NCI-H1092 (cell line): ENCODE measurements at regions not wholly inside any gene's neighbourhood (a gene's known extent, or its start where the extent isn't known, plus 50 kb on each side); places are given as distances from the start of the nearest gene placed in this dataset.

Source experiments
- DNase-seq: peaks from one replicate; lab custom pipeline; 2025; lab: John Stamatoyannopoulos, UW

DNA sequence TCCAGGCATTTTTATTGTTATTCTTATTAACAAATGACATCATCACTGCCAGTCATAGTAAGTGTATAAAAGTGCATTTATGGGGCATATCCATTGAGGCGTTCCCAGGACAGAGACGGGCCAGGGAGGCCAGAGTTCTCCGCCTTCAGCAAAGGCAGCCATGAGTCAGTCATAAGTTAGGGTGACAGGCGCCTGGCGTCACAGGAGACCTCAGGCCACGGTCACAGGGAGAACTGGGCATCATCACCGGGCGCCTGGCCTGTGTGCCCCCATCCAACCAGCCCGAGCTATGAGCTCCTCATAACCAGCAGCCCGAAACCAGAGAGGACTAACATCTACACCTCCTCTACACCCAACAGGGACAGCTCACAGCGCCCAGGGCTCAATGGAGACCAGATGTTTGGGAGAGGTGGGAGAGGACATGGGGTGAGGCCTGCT lies 259.2 kb downstream of the DLL1 start:
- DNase-seq = no peak

DNA sequence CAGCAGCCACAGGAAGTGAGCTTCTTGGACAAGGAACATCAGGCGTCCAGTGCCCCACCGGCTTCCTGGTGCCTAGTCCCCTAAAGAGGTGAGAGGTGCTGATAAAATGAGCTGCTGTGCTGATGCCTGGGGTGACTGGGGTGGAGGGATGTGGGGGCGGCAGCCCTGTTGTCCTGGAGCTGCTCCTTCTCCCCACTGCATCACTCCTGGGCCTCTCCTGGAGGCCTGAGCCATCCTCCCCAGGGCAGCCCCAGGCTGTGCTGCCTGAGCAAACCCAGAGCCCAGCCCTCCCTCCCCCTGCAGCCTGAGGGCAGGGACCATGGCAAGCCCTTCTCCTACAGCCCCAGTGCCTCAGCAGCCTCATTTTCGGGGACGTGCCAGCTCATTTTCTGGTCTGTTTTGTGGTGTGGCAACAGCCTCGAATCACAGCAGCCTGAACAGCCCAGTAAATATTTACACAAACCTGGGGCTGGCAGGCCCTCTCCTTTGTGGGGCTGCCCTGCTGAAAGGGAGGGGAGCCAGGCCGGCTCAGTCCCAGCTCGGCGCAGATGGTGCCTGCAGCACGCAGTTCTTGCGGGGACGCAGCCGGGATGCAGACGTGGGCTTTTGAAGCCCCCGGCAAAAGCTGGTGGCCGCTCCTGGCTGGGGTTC lies 259.9 kb downstream of the DLL1 start:
- DNase-seq = peak; percentile 96

DNA sequence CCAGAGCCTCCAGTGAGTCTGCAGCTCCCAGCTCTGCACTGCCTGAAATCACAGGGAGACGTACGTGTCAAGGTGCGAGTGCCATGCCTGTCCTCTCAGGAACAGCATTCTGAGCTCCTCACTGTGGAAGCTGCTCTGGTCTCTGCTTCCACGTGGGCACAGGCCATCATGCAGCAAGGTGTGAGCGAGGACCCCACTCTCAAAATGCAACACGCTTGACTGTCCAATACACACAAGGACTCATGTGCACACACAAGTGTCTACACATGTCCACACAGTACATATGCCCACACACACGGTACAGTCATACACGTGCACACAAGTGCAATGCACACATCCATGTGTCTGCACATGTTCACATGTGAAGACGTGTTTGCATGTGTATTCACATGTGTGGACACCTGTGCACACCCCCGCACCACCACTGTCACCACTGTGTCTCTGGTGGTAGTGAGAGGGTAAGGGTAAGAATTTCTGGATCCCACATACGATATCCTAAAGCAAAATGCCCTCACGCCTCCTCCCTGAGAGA lies 260.5 kb downstream of the DLL1 start:
- DNase-seq = no peak

DNA sequence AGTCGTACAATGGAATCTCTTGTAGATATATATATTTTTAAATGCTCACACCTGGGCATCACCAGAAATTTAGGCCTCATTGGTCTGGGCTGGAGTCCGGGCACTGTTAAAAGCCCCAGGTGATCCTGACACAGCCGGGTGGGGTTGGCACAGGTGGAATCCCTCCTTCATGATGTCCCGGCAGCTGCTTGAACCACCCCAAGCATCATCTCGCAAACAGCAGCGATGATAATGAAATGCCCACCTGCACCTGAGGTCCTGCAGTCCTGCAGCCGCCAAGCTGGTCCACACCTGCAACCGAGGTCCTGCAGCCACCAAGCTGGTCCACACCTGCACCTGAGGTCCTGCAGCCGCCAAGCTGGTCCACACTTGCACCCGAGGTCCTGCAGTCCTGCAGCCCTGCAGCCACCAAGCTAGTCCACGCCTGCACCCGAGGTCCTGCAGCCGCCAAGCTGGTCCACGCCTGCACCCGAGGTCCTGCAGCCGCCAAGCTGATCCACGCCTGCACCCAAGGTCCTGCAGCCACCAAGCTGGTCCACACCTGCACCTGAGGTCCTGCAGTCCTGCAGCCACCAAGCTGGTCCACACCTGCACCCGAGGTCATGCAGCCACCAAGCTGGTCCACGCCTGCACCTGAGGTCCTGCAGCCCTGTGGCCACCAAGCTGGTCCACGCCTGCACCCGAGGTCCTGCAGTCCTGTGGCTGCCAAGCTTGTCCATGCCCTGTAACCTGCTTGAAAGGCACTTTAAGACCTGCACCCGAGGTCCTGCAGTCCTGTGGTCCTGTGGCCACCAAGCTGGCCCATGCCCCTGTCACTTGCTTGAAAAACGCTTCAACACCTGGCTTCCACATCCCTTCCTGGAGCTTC lies 261.2 kb downstream of the DLL1 start:
- no peak for DNase-seq

DNA sequence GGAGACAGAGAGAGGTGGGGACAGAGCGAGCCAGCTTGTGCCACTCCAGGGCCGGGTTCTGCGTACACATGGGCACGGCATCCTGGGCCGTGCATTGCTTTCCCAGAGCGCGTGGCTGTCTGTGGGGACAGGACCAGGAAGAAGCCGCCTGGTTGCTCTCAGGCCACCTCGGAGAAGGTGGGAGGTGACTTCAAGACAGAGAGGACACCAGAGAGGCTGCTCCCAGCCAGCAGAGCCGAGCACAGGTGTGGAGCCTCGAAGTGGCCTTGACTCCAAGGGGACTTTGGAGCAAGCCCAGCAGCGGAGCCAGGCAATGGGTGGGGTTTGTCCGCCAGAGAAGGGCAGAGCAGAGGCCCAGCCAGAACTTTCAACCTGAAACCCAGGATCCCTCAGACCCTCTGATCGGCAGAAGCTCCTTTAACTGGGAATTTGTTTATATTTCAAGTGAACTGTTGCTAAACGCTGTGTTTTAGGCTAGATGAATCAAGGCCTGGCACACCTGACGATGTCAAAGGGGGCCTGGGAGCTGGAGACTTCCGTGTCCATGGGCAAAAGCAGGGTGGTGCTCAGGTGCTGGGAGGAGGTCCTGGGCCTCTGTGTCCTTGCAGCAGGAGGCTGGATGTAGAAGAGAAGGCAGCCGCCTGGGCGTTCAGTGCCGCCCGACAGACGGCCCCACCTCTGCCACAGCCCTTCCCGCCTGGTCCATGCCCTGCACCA lies 262.1 kb downstream of the DLL1 start:
- DNase-seq = no peak

DNA sequence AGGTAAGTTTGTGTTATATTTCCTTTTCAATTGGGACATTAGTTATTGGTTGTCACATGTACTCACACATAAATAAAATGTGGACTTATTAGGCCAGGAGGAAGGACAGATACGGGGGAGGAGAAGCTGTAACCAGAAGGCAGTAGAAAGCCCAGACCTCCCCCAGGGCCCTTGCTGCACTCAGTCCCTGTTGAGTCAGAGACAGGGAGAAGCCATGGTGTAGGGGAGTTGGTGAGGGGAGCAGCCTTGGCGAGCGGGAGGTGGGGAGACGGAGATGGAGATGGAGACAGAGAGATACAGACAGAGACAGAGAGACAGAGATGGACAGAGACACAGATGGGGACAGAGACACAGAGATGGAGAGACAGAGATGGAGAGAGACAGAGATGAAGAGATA lies 263.2 kb downstream of the DLL1 start:
- DNase-seq = no peak

DNA sequence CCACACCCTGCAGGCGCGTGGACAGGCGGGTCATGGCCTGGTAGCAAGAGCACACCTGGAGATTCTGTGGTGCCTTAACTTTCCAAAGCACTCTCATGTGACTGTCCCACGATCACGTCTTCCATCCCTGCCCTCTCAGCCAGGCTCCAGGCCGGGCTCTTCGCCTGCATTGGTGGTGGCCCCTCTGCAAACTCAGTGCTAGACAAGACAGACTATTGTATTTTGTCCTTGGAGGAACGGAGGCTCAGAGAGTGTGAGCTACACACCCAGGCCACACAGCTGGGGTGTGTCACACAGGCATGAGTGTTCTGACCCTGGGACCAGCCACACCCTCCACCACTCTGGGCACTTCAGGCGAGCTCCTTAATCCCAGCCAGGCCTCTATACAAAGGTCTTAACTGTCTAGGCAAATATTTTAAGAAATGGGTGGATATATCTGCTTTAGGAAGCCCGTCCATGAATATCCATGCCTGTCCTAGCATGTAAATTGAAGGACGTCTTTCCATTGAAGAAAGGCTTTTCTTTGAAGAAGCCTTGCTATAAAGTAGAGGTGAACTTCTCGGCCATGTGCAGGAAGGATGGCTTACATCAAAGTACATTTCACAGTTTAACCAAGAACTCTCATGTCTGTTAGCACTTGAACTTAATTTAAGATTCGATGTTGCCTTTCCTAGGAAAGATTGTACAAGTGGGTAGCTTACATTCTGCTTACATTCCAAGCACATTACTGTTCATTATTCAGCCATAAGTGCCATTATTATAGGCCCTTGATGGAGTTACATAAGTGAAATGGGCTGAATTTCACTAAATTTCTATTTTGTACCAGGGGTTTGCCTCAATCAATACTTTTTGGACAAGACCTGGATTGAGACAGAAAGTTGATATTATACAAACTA lies 263.9 kb downstream of the DLL1 start:
- no peak for DNase-seq

DNA sequence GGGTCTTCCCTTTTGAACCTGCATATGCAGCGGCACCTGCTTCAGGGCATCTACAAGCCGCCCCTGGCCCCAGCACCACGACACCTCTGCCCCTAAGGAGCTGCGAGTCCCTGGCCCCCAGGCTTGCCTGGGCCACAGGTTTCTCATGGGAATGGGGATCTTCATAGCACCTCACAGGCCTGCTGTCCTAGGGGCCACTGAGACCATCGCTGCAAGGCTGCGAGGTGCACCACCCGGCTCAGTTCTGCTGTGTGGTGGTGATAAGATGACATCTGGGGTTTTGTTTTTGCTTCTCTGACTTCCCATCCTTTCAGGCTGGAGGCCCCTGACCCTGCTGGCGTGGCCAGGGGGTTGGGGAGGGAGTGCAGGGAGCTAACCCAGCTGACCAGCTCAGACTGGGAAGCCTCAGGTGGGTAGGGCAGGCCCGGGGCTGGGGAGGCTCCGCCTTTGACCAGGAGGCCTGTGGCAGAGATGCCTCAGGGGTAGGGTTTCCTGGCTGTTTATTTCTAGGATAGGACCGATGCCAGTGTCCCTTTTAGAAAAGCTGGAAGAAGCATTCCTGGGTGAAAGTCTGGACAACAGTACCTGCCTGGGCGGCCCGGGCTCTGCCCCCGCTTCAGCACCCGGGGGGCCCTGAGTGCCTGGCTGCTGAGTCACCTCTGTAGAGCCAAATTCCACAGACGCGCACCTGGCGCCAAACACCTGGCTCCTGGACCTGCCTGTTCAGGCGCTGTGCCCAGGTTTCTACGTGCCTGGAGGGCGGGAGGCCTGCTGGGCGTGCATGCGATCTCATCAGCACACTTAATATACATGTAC lies 264.7 kb downstream of the DLL1 start:
- peak; percentile 43 for DNase-seq

DNA sequence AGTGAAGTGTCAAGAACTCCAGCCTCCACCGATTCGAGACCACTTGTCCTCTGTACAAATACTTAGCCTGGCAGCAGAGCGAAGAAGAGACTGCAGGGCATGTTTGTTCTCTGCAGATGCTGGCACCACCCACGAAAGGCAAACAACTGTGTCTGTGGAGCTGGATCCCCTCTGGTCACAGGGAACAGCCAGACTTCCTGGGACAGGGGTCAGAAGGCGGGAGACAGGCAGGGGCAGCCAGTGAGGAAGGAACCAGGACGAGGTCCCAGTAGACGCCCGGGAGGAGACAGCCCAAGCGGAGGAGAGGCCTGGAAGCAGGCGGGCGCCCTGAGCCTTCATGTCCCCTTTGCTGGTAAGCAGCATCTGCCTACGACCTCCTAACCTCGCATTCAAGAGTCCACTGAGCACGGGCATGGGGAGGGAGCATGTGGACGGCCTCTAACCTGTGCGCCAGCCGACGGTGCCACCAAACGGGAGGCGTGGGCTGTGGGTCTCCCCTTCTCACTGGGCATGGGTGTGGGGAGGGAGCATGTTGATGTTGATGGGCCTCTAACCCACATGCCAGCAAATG lies 265.5 kb downstream of the DLL1 start:
- peak; percentile 93 for DNase-seq

DNA sequence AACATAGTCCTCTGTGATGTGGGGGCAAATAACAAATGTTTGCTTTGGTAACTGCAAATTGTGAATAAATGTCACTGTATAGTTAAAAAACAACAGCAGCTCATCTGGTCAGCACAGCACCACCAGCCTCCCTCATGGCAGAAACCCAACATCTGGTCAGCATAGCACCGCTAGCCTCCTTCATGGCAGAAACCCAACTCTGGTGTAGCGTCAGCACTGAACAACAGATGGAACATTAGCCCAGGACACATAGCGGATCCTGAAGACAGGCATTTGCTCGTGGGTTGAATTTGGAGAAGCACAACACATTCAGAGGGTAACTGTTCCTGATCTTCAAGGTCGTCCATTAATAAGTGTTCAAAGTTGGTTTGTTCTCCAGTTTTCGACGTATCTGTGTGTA lies 265.9 kb downstream of the DLL1 start:
- peak; percentile 90 for DNase-seq

DNA sequence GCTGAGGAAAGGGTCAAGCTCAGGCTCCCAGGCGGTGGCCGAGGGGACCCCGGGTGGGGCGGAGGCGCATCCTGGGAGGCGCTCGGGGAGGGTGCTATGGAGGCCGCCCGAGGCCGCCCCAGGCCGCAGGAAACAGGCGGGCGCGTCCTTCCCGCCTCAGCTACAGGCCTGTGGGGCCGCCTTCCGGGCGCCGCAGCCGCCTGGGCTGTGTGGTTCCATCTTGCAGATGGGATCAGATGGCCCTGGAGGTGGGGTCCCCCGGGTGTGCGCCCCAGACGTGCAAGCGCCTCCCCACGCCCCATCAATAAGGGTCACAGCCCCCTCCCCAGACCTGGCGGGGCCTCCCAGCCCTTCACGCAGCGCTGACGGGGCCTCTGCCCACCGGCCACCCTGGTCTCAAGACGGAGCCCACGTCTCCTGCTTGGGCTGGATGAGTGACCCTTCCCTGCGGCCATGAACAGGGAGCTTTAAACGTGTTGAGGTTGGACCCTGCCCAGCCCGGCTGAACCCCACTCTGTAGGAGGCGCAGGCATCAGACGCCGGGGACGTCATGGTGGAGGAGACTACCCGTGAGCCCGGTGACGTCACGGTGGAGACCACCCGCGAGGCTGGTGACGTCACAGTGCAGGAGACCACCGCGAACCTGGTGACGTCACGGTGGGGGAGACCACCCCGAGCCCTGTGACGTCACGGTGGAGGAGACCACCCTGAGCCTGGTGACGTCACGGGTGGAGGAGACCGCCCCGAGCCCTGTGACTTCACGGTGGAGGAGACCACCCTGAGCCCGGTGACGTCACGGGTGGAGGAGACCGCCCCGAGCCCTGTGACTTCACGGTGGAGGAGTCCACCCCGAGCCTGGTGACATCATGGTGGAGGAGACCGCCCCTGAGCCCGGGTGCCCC lies 267.0 kb downstream of the DLL1 start:
- DNase-seq = no peak

DNA sequence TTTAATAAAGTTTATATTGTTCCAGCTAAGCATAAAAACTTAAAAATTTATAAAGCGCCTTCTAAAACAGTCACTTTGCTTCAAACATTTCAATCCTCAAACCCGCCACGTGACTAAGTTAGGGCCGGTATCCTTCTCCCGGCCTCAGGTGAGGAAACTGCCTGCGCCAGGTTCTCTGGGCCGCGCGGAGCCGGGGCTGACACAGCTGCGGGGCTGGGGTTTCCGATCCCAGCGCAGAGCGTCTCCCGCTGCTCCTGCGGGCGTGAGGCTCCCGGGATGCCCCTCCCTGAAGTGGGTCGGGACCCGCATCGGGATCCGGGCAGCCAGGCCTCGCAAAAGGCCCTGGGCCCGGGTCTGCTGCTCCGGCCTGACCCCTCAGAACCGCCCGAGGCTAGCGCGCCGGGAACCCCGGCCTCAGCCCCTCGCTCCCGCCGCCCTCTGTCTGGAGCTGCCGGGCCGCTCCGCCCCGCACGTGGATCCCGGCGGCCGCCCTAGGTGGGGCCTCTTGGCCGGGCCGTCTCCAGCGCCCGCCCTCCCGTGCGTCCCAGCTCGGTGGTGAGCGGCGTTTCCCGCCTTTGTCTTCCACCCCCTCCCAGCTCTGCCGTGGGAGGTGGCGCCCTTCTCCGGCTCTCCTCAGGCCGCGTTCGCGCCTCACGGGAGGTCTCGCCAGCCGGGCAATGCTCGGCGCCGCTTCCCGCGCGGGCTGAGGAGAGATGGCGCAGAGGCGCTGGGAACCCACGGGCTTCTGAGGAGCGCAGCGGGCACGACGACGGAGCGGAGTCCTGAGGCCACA lies 267.9 kb downstream of the DLL1 start:
- DNase-seq = no peak

DNA sequence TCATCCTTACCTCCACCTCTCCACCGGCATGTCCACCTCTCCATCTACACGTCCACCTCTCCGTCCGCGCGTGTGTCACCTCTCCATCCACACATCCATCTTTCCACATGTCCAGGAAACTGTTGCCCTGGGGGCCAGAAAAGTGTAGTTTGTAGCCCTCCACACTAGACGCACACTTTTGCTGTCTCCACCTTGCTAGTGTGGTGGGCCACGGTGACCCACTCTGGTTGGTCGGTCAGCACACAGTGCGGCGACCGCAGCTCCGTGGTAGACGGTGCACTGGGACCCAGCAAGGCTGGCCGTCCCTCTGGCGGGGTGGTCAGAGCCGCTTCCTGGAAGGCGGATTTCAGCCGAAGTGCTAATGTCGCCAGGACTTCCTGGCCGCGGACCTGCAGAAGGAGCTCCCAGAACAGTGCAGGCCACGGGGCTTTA lies 268.6 kb downstream of the DLL1 start:
- no peak for DNase-seq

DNA sequence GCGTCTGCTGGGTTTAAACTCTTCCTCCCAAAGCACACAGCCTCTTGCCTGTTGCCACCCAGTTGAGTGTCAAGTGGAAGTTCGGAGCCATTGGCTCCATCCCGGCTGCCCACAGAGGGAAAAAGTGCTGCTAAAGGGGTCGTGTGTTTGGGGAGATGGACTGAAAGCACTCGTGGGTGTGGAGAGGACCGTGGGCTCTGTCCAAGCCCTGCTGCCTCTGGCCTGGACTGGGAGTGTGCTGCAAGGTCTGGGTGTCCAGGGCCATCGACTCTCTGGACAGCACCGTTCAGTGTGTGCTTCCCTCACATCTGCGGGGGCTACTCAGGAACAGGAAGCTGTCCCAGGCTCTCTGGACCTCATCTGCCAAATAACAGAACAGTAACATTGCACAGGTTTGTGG lies 269.3 kb downstream of the DLL1 start:
- DNase-seq = no peak

DNA sequence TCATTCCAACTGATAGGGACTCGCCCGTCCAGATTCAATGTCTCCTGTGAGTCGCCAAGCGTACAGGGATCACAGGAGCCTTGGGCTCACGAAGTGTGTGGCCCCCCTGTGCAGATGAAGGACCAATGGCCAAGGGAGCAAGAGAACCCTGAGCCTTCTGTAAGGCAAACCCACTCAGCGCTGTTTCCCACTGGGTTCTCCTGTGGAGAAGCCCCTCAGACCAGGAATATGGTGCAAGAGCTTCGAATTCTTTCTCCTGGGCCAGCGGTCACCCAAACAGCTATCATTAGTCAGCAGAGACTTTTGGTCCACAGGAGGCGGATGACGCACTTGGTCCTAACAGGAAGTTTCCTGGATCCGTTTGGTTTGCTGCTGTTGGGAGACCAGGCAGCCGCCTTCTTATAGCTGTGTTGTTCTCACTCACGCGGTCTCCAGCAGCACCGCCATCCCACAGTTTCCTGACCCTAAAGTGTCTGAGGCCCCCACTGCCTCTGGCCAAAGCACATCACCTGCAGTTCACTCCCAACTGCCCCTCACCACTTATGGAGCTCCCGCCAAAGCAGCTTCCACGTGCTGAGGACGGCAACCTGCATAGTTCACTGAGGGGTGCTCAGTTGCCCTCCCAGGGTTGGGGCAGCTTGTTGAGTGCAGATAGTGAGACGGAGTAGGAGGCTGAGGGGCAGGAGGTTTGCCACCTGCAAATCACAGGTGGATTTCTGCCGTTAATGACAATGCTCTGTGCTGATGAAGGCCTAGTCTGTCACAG lies 268.6 kb downstream of the ERMARD start:
- no peak for DNase-seq

DNA sequence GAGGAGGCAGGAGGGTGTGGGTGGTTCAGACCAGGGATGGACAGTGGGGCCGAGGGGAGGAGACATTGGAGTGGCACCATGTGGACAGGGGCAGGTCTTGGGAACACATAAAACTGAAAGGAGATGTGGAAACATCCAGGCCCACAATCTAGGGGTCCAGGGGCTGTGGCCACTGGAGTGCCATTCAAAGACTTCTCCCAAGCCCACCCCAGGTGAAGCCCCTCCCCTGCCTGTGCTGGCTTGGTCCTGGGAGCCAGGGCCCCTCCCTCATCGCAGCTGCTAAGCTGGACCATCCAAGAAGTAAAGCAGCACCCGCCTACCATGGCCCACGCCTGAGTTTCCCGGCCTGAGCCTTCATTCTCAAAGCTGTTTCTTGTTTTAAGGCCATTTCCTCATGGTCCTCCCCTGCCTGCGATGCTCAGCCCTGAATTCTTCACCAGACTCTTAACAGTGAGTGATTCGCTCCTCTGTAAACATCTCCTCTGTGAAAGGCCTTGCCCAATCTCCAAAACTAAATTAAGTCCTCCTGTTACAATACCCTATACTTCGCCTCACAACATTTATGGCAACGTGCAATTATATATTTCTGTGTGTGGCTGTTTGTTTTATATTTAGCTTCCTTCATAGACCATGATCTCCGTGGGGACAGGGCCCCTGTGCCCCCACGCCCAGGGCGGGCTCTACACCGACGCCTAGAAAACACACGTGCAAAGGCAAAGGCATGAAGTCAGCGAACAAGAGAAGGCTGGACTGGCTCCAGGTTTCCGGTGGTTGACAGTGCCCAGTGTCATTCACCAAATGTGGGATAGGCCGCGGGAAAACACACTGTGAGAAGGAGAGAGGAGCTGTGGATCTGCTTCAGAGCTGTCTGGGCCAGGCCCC lies 267.8 kb downstream of the ERMARD start:
- no peak for DNase-seq
